ENCODE measurements at regions not wholly inside any gene's neighbourhood (a gene's known extent, or its start where the extent isn't known, plus 50 kb on each side); places are given as distances from the start of the nearest gene placed in this dataset.
A peak's percentile ranks its signal among the peaks of the same experiment; 100 is the strongest.

- peak in 1 of 42 donors; percentile 7 for DNase-seq
- intact Hi-C loops (cut with DNase I), result no loop called here
These were observed 220.5 kb upstream of the PMEPA1 start for GRCh38 chr20:57930351-57930750.

GRCh38 chr20:57928181-57928967, 218.6 kb upstream of the PMEPA1 start:
- intact Hi-C loops (cut with DNase I), result no loop called here
- no peak for DNase-seq

GRCh38 chr20:57927376-57927775, 217.6 kb upstream of the PMEPA1 start:
- no peak for DNase-seq
- intact Hi-C loops (cut with DNase I), result no loop called here

GRCh38 chr20:57922706-57923105, 212.9 kb upstream of the PMEPA1 start:
- DNase-seq, result peak; percentile 8 to 75 (median 40)
- intact Hi-C loops (cut with DNase I), result no loop called here

GRCh38 chr20:57922083-57922482, 212.3 kb upstream of the PMEPA1 start:
- no peak for DNase-seq
- intact Hi-C loops (cut with DNase I), result no loop called here

- intact Hi-C loops (cut with DNase I), result no loop called here
- DNase-seq, result no peak
These were observed 211.9 kb upstream of the PMEPA1 start for GRCh38 chr20:57921676-57922075.

- intact Hi-C loops (cut with DNase I), result no loop called here
- DNase-seq, result no peak
These were observed 211.2 kb upstream of the PMEPA1 start for GRCh38 chr20:57920971-57921370.

- intact Hi-C loops (cut with DNase I), result no loop called here
- no peak for DNase-seq
These were observed 209.2 kb upstream of the PMEPA1 start for GRCh38 chr20:57919049-57919448.

GRCh38 chr20:57918551-57918950, 208.7 kb upstream of the PMEPA1 start:
- intact Hi-C loops (cut with DNase I), result no loop called here
- no peak for DNase-seq

- DNase-seq, result no peak
- intact Hi-C loops (cut with DNase I), result no loop called here
These were observed 204.4 kb upstream of the PMEPA1 start for GRCh38 chr20:57914205-57914604.

GRCh38 chr20:57913156-57913930, 203.5 kb upstream of the PMEPA1 start:
- no peak for DNase-seq
- intact Hi-C loops (cut with DNase I), result no loop called here

- DNase-seq, result no peak
- intact Hi-C loops (cut with DNase I), result no loop called here
These were observed 202.4 kb upstream of the PMEPA1 start for GRCh38 chr20:57912227-57912582.

- intact Hi-C loops (cut with DNase I), result no loop called here
- no peak for DNase-seq
These were observed 201.9 kb upstream of the PMEPA1 start for GRCh38 chr20:57911512-57912226.

- intact Hi-C loops (cut with DNase I), result no loop called here
- DNase-seq, result no peak
These were observed 200.9 kb upstream of the PMEPA1 start for GRCh38 chr20:57910716-57911115.

GRCh38 chr20:57909763-57910331, 200.0 kb upstream of the PMEPA1 start:
- DNase-seq, result peak in 1 of 42 donors; percentile 3

GRCh38 chr20:57908704-57909630, 199.2 kb upstream of the PMEPA1 start:
- no peak for DNase-seq
- intact Hi-C loops (cut with DNase I), result no loop called here

More at GRCh38 chr20:57909763-57910331, 200.0 kb upstream of the PMEPA1 start:
- intact Hi-C loops (cut with DNase I), result no loop called here

GRCh38 chr20:57908226-57908625, 198.4 kb upstream of the PMEPA1 start:
- intact Hi-C loops (cut with DNase I), result no loop called here
- no peak for DNase-seq

GRCh38 chr20:57907131-57908000, 197.6 kb upstream of the PMEPA1 start:
- DNase-seq, result no peak
- intact Hi-C loops (cut with DNase I), result no loop called here

Measured in head of caudate nucleus (tissue), 42 donors.